ENCODE measurements at regions not wholly inside any gene's neighbourhood (a gene's known extent, or its start where the extent isn't known, plus 50 kb on each side); places are given as distances from the start of the nearest gene placed in this dataset.

DNA sequence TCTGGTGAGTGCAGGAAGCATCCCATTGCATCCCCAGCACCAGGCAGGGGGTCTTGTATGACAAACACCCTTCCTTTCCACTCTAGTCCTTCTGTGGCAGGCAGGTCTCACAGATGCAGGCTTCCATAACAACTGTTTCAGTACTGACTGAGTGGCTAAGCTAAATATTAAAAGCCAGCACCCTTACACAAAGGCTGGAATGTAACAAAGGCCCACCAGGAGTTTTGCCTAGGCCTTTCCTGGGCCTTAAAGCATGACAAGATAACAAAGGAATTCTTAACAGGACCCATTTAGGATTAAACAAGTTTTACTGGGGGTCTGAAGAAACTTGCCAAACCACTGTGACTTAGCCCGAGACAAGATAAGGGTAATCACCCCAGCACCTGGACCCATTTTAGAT is 228.9 kb upstream of the RPL38 start:
- Histone ChIP-seq H3K4me1 (ENCODE audit: insufficient read depth, low read length) (no peaks in the 10 kb centered on the region), H3K27ac (ENCODE audit: low read length) (no peak overlapping the region), H3K9me2 (replicated peaks; ENCODE audit: low read length) (no peaks in the 10 kb centered on the region), H3K79me2 (ENCODE audit: low read length) (no peaks in the 10 kb centered on the region), H2AFZ (ENCODE audit: low read length) (no peak overlapping the region), H3K4me3 (ENCODE audit: low read length) (no peak overlapping the region), H4K20me1 (ENCODE audit: low read length) (no peaks in the 10 kb centered on the region), H3K27me3 (ENCODE audit: low read length) (peaks cover 90% of the 10 kb centered on the region), H3K9ac (ENCODE audit: low read length) (no peak overlapping the region), H3K9me3 (ENCODE audit: low read length) (no peaks in the 10 kb centered on the region), H3K4me2 (ENCODE audit: low read length) (no peak overlapping the region), H3K36me3 (ENCODE audit: low read depth, low read length) (no peaks in the 10 kb centered on the region), H3F3A (ENCODE audit: low read length, unreplicated experiment) (no peaks in the 10 kb centered on the region)
- intact Hi-C loops (cut with micrococcal nuclease) = no loop called here
- TF ChIP-seq EZH2phosphoT487 (IDR thresholded peaks at IDR 0.05; ENCODE audit: borderline replicate concordance, low read length) = no peak
- TF ChIP-seq, protein P1, sequence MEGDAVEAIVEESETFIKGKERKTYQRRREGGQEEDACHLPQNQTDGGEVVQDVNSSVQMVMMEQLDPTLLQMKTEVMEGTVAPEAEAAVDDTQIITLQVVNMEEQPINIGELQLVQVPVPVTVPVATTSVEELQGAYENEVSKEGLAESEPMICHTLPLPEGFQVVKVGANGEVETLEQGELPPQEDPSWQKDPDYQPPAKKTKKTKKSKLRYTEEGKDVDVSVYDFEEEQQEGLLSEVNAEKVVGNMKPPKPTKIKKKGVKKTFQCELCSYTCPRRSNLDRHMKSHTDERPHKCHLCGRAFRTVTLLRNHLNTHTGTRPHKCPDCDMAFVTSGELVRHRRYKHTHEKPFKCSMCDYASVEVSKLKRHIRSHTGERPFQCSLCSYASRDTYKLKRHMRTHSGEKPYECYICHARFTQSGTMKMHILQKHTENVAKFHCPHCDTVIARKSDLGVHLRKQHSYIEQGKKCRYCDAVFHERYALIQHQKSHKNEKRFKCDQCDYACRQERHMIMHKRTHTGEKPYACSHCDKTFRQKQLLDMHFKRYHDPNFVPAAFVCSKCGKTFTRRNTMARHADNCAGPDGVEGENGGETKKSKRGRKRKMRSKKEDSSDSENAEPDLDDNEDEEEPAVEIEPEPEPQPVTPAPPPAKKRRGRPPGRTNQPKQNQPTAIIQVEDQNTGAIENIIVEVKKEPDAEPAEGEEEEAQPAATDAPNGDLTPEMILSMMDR (conservative IDR thresholded peaks at IDR 0.05; ENCODE audit: low read depth, low read length) = no peak
- no peak for TF ChIP-seq EZH2 (IDR thresholded peaks at IDR 0.05; ENCODE audit: low read length, unreplicated experiment)
- DNase-seq = no peak
- ChIA-PET CTCF (no interaction called here), POLR2A (ENCODE audit: unreplicated experiment) (no interaction called here)
- no peak for ATAC-seq
- no TSS peak for BruUV-seq (replicated peaks)

DNA sequence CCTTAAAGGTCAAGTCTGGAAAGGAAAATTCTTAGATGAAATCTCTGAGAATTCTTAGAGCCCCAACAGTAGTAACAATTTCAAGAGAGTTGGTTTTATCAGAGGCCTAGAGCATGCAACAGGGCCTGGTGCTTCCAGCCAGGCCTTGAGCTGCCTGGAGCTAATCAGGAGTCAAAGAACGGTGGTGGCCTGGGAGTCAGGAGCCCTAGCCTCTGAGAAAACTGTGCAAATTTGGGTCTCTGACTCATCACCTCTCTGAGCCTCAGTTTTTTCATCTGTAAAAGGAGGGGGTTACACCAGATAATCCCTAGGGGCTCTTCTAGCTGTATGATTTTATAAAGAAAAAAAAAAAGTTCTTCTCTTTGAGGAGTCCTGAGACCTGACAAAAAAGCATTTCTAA is 227.3 kb upstream of the RPL38 start:
- Histone ChIP-seq H3K4me1 (ENCODE audit: insufficient read depth, low read length) (no peaks in the 10 kb centered on the region), H3K27ac (ENCODE audit: low read length) (no peak overlapping the region), H3K79me2 (ENCODE audit: low read length) (no peaks in the 10 kb centered on the region), H2AFZ (ENCODE audit: low read length) (no peak overlapping the region), H3F3A (ENCODE audit: low read length, unreplicated experiment) (no peaks in the 10 kb centered on the region), H3K27me3 (ENCODE audit: low read length) (peaks cover 87% of the 10 kb centered on the region), H3K4me3 (ENCODE audit: low read length) (no peak overlapping the region), H4K20me1 (ENCODE audit: low read length) (no peaks in the 10 kb centered on the region), H3K9me3 (ENCODE audit: low read length) (no peaks in the 10 kb centered on the region), H3K4me2 (ENCODE audit: low read length) (no peak overlapping the region), H3K9ac (ENCODE audit: low read length) (no peak overlapping the region), H3K36me3 (ENCODE audit: low read depth, low read length) (no peaks in the 10 kb centered on the region), H3K9me2 (replicated peaks; ENCODE audit: low read length) (no peaks in the 10 kb centered on the region)
- TF ChIP-seq, protein P1 (conservative IDR thresholded peaks at IDR 0.05; ENCODE audit: low read depth, low read length) = no peak
- TF ChIP-seq EZH2 (IDR thresholded peaks at IDR 0.05; ENCODE audit: low read length, unreplicated experiment) (no peak), EZH2phosphoT487 (IDR thresholded peaks at IDR 0.05; ENCODE audit: borderline replicate concordance, low read length) (no peak)
- no peak for DNase-seq
- intact Hi-C loops (cut with micrococcal nuclease) = no loop called here
- no TSS peak for BruUV-seq (replicated peaks)
- ChIA-PET CTCF (no interaction called here), POLR2A (ENCODE audit: unreplicated experiment) (no interaction called here)
- no peak for ATAC-seq

DNA sequence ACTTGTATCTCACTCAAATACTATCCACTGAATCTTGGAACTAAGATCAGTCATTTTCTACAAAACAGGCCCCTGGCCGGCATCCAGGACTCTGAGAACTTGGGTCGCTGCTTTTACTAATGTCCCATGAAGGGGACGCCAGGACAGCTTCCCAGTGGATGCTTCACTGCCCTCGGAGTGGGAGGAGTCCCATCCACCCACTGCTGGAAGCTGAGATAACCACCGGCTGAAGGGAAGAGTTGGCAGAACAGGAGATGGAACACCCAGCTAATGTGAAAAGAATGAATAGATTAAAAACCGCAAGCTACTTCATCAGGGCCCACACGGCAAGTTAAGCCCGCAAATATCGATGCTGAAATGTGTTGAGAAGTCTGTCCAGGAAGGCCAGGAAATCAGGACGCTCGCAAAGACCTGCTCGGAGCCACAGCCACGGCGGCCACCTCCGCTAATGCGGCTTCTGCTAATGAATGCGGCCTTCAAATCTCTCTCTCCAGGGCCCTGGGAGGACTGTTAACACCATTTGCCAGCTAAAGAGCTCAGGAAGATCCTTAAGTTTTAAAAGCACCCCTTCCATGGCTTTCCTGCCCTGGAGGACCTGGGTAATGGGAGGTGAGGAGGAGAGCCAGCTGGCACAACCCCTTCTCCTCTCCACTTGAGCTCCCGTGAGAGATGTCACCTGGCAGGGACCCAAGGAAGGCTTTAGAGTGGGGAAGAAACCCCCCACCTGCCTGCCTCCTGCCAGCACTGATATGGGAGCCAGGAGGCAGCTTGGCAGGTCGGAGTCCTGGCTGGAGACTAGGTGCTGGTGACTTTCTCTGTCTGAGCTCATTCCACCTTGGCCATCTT is 226.6 kb upstream of the RPL38 start:
- no peaks in the 10 kb centered on the region for H3K4me1 ChIP-seq (ENCODE audit: insufficient read depth, low read length)
- TF ChIP-seq, protein P1 (conservative IDR thresholded peaks at IDR 0.05; ENCODE audit: low read depth, low read length) = no peak
- no peak for TF ChIP-seq EZH2phosphoT487 (IDR thresholded peaks at IDR 0.05; ENCODE audit: borderline replicate concordance, low read length)
- TF ChIP-seq EZH2 (IDR thresholded peaks at IDR 0.05; ENCODE audit: low read length, unreplicated experiment) = no peak
- no peak overlapping the region for H3K9ac ChIP-seq (ENCODE audit: low read length)
- H3K79me2 ChIP-seq (ENCODE audit: low read length) = no peaks in the 10 kb centered on the region
- peaks cover 80% of the 10 kb centered on the region for H3K27me3 ChIP-seq (ENCODE audit: low read length)
- H3K4me3 ChIP-seq (ENCODE audit: low read length) = no peak overlapping the region
- no peaks in the 10 kb centered on the region for H3K9me3 ChIP-seq (ENCODE audit: low read length)
- no peaks in the 10 kb centered on the region for H4K20me1 ChIP-seq (ENCODE audit: low read length)
- no peak for ATAC-seq
- CTCF ChIA-PET = no interaction called here
- no peak overlapping the region for H2AFZ ChIP-seq (ENCODE audit: low read length)
- H3K27ac ChIP-seq (ENCODE audit: low read length) = no peak overlapping the region
- no peak for DNase-seq
- no TSS peak for BruUV-seq (replicated peaks)
- POLR2A ChIA-PET (ENCODE audit: unreplicated experiment) = no interaction called here
- H3F3A ChIP-seq (ENCODE audit: low read length, unreplicated experiment) = no peaks in the 10 kb centered on the region
- H3K4me2 ChIP-seq (ENCODE audit: low read length) = no peak overlapping the region
- H3K36me3 ChIP-seq (ENCODE audit: low read depth, low read length) = no peaks in the 10 kb centered on the region
- no peaks in the 10 kb centered on the region for H3K9me2 ChIP-seq (replicated peaks; ENCODE audit: low read length)
- intact Hi-C loops (cut with micrococcal nuclease) = no loop called here

All from PC-3 (cell line).